Thymus (tissue), 11 donors: ENCODE measurements at regions not wholly inside any gene's neighbourhood (a gene's known extent, or its start where the extent isn't known, plus 50 kb on each side); places are given as distances from the start of the nearest gene placed in this dataset.
"Not testable (repeated sequence)": the region's sequence is repeated elsewhere in the genome, so short reads cannot be mapped to it uniquely, and the experiment has no call there.

Experiments used
- DNase-seq, 9 donors: peaks; one replicate each; pipeline ENCODE4 v3.0.0-alpha.2; 2013; ENCODE audit warnings: low spot score in 9 of 9, low read depth in 6 of 9, missing footprints in 1 of 9
- H3K27ac ChIP-seq, 2 donors: one replicate each; pipeline ENCODE4 v1.5.1; 2013; ENCODE audit warnings: control low read depth in 1 of 2, low read depth in 1 of 2, low read length in 1 of 2, mild to moderate bottlenecking in 1 of 2, moderate library complexity in 1 of 2
- H3K27me3 ChIP-seq, 2 donors: one replicate each; pipeline ENCODE4 v1.5.1; 2013; ENCODE audit warnings: low read length in 1 of 2; ENCODE audit not compliant: control insufficient read depth in 2 of 2, insufficient read depth in 1 of 2
- H3K36me3 ChIP-seq, 2 donors: one replicate each; pipeline ENCODE4 v1.5.1; 2013; ENCODE audit warnings: low read length in 1 of 2, mild to moderate bottlenecking in 1 of 2, moderate library complexity in 1 of 2; ENCODE audit not compliant: control insufficient read depth in 2 of 2, insufficient read depth in 2 of 2
- H3K4me1 ChIP-seq, 2 donors: one replicate each; pipeline ENCODE4 v1.5.1; 2013; ENCODE audit warnings: low read length in 2 of 2; ENCODE audit not compliant: control insufficient read depth in 2 of 2, insufficient read depth in 2 of 2
- H3K4me3 ChIP-seq, 2 donors: one replicate each; pipeline ENCODE4 v1.5.1; 2013; ENCODE audit warnings: low read length in 2 of 2, control low read depth in 1 of 2, mild to moderate bottlenecking in 1 of 2
- H3K9me3 ChIP-seq, 2 donors: one replicate each; pipeline ENCODE4 v1.5.1; 2013; ENCODE audit warnings: low read length in 1 of 2, mild to moderate bottlenecking in 1 of 2; ENCODE audit not compliant: control insufficient read depth in 2 of 2, insufficient read depth in 1 of 2
- WGBS: extraction: QIAGEN DNeasy Blood & Tissue Kit; methylation state at CpG from one replicate; pipeline ENCODE4 v1.1.7; 2013; 5-methylcytosine and 5-hydroxymethylcytosine counted together
- donor health status: healthy.

GRCh38 chr5:136768457-136768856, 403.1 kb upstream of the TRPC7 start:
- no peak for DNase-seq
- 87% methylated on average over 4 of the region's 4 CpGs for WGBS
- no peaks in the 10 kb centered on the region for H3K4me1 ChIP-seq

GRCh38 chr5:136766456-136766855, 401.1 kb upstream of the TRPC7 start:
- DNase-seq, result no peak
- WGBS, result 95% methylated on average over 3 of the region's 3 CpGs
- Histone ChIP-seq H3K27me3 (no peaks in the 10 kb centered on the region), H3K4me3 (no peak overlapping the region), H3K36me3 (no peaks in the 10 kb centered on the region), H3K4me1 (no peaks in the 10 kb centered on the region), H3K27ac (no peak overlapping the region), H3K9me3 (no peaks in the 10 kb centered on the region)

More at GRCh38 chr5:136768457-136768856, 403.1 kb upstream of the TRPC7 start:
- Histone ChIP-seq H3K27ac (no peak overlapping the region), H3K4me3 (no peak overlapping the region), H3K27me3 (no peaks in the 10 kb centered on the region), H3K9me3 (no peaks in the 10 kb centered on the region), H3K36me3 (no peaks in the 10 kb centered on the region)

- 91% methylated on average over 2 of the region's 2 CpGs for WGBS
- no peak overlapping the region for H3K4me3 ChIP-seq
- DNase-seq, result no peak
Observed at GRCh38 chr5:136764601-136765000, 399.3 kb upstream of the TRPC7 start.

GRCh38 chr5:136763548-136763947, 398.2 kb upstream of the TRPC7 start:
- DNase-seq, result no peak
- H3K36me3 ChIP-seq, result no peaks in the 10 kb centered on the region
- H3K27ac ChIP-seq, result no peak overlapping the region
- no peaks in the 10 kb centered on the region for H3K9me3 ChIP-seq
- no peak overlapping the region for H3K4me3 ChIP-seq
- H3K4me1 ChIP-seq, result no peaks in the 10 kb centered on the region
- H3K27me3 ChIP-seq, result no peaks in the 10 kb centered on the region

More at GRCh38 chr5:136764601-136765000, 399.3 kb upstream of the TRPC7 start:
- H3K4me1 ChIP-seq, result no peaks in the 10 kb centered on the region
- no peaks in the 10 kb centered on the region for H3K36me3 ChIP-seq
- no peaks in the 10 kb centered on the region for H3K9me3 ChIP-seq
- no peak overlapping the region for H3K27ac ChIP-seq
- H3K27me3 ChIP-seq, result no peaks in the 10 kb centered on the region

GRCh38 chr5:136754216-136754615, 388.9 kb upstream of the TRPC7 start:
- no peak overlapping the region for H3K27ac ChIP-seq
- no peaks in the 10 kb centered on the region for H3K4me1 ChIP-seq

GRCh38 chr5:136750224-136750862, 385.0 kb upstream of the TRPC7 start:
- H3K4me1 ChIP-seq, result no peaks in the 10 kb centered on the region
- no peaks in the 10 kb centered on the region for H3K36me3 ChIP-seq
- H3K27ac ChIP-seq, result no peak overlapping the region
- WGBS, result 71% methylated on average over 5 of the region's 5 CpGs
- no peak for DNase-seq
- no peak overlapping the region for H3K4me3 ChIP-seq
- H3K9me3 ChIP-seq, result no peaks in the 10 kb centered on the region
- no peaks in the 10 kb centered on the region for H3K27me3 ChIP-seq

More at GRCh38 chr5:136754216-136754615, 388.9 kb upstream of the TRPC7 start:
- Histone ChIP-seq H3K9me3 (no peaks in the 10 kb centered on the region), H3K4me3 (no peak overlapping the region), H3K27me3 (no peaks in the 10 kb centered on the region), H3K36me3 (no peaks in the 10 kb centered on the region)
- DNase-seq, result no peak

- Histone ChIP-seq H3K27me3 (no peaks in the 10 kb centered on the region), H3K4me3 (no peak overlapping the region), H3K36me3 (no peaks in the 10 kb centered on the region), H3K4me1 (no peaks in the 10 kb centered on the region), H3K27ac (no peak overlapping the region), H3K9me3 (no peaks in the 10 kb centered on the region)
- DNase-seq, result no peak
- 97% methylated on average over 1 of the region's 1 CpG for WGBS
Observed at GRCh38 chr5:136749016-136749415, 383.7 kb upstream of the TRPC7 start.

- Histone ChIP-seq H3K4me3 (no peak overlapping the region), H3K27me3 (no peaks in the 10 kb centered on the region), H3K4me1 (no peaks in the 10 kb centered on the region), H3K36me3 (no peaks in the 10 kb centered on the region), H3K27ac (no peak overlapping the region), H3K9me3 (peaks cover 0 to 7% of the 10 kb centered on the region in 2 donors)
- 90% methylated on average over 1 of the region's 1 CpG for WGBS
- no peak for DNase-seq
Observed at GRCh38 chr5:136743052-136743451, 377.7 kb upstream of the TRPC7 start.

GRCh38 chr5:136740228-136740627, 374.9 kb upstream of the TRPC7 start:
- H3K4me1 ChIP-seq, result no peaks in the 10 kb centered on the region
- no peak for DNase-seq
- H3K27me3 ChIP-seq, result no peaks in the 10 kb centered on the region

GRCh38 chr5:136739271-136739670, 373.9 kb upstream of the TRPC7 start:
- not testable (repeated sequence) for DNase-seq, H3K36me3 ChIP-seq, H3K9me3 ChIP-seq, H3K4me3 ChIP-seq, H3K27me3 ChIP-seq, H3K27ac ChIP-seq, H3K4me1 ChIP-seq
- WGBS, result 87% methylated on average over 4 of the region's 4 CpGs

More at GRCh38 chr5:136740228-136740627, 374.9 kb upstream of the TRPC7 start:
- no peaks in the 10 kb centered on the region for H3K36me3 ChIP-seq
- H3K4me3 ChIP-seq, result no peak overlapping the region
- no peak overlapping the region for H3K27ac ChIP-seq
- peaks cover 0 to 7% of the 10 kb centered on the region in 2 donors for H3K9me3 ChIP-seq
